ENCODE measurements at regions not wholly inside any gene's neighbourhood (a gene's known extent, or its start where the extent isn't known, plus 50 kb on each side); places are given as distances from the start of the nearest gene placed in this dataset.

GRCh38 chr16:5858180-5858579 is 760.6 kb upstream of the EEF2KMT start:
- BruUV-seq (replicated peaks): no TSS peak
- TF ChIP-seq EZH2 (IDR thresholded peaks at IDR 0.05; ENCODE audit: low read length, unreplicated experiment) (no peak), EZH2phosphoT487 (IDR thresholded peaks at IDR 0.05; ENCODE audit: borderline replicate concordance, low read length) (no peak), CTCF (conservative IDR thresholded peaks at IDR 0.05; ENCODE audit: low read depth, low read length) (no peak)
- Histone ChIP-seq H3K9me2 (replicated peaks; ENCODE audit: low read length) (no peaks in the 10 kb centered on the region), H3K4me2 (ENCODE audit: low read length) (no peak overlapping the region), H3K27ac (ENCODE audit: low read length) (no peak overlapping the region), H2AFZ (ENCODE audit: low read length) (no peak overlapping the region), H4K20me1 (ENCODE audit: low read length) (no peaks in the 10 kb centered on the region), H3K9me3 (ENCODE audit: low read length) (no peaks in the 10 kb centered on the region), H3K36me3 (ENCODE audit: low read depth, low read length) (no peaks in the 10 kb centered on the region), H3K79me2 (ENCODE audit: low read length) (no peaks in the 10 kb centered on the region), H3F3A (ENCODE audit: low read length, unreplicated experiment) (no peaks in the 10 kb centered on the region), H3K27me3 (ENCODE audit: low read length) (no peaks in the 10 kb centered on the region), H3K4me1 (ENCODE audit: insufficient read depth, low read length) (no peaks in the 10 kb centered on the region), H3K9ac (ENCODE audit: low read length) (no peak overlapping the region), H3K4me3 (ENCODE audit: low read length) (no peak overlapping the region)
- DNase-seq (no peak), ATAC-seq (no peak)
- intact Hi-C loops (cut with micrococcal nuclease): no loop called here
- CTCF ChIA-PET: no interaction called here
- POLR2A ChIA-PET (ENCODE audit: unreplicated experiment): no interaction called here

GRCh38 chr16:5854027-5854426 is 756.4 kb upstream of the EEF2KMT start:
- Histone ChIP-seq H2AFZ (ENCODE audit: low read length) (no peak overlapping the region), H3K36me3 (ENCODE audit: low read depth, low read length) (no peaks in the 10 kb centered on the region), H3F3A (ENCODE audit: low read length, unreplicated experiment) (no peaks in the 10 kb centered on the region), H3K4me2 (ENCODE audit: low read length) (no peak overlapping the region), H3K27me3 (ENCODE audit: low read length) (no peaks in the 10 kb centered on the region), H3K79me2 (ENCODE audit: low read length) (no peaks in the 10 kb centered on the region), H3K9me3 (ENCODE audit: low read length) (no peaks in the 10 kb centered on the region), H3K4me3 (ENCODE audit: low read length) (no peak overlapping the region), H4K20me1 (ENCODE audit: low read length) (no peaks in the 10 kb centered on the region), H3K9me2 (replicated peaks; ENCODE audit: low read length) (no peaks in the 10 kb centered on the region), H3K9ac (ENCODE audit: low read length) (no peak overlapping the region), H3K27ac (ENCODE audit: low read length) (no peak overlapping the region), H3K4me1 (ENCODE audit: insufficient read depth, low read length) (no peaks in the 10 kb centered on the region)
- TF ChIP-seq CTCF (conservative IDR thresholded peaks at IDR 0.05; ENCODE audit: low read depth, low read length) (no peak), EZH2phosphoT487 (IDR thresholded peaks at IDR 0.05; ENCODE audit: borderline replicate concordance, low read length) (no peak), EZH2 (IDR thresholded peaks at IDR 0.05; ENCODE audit: low read length, unreplicated experiment) (no peak)
- intact Hi-C loops (cut with micrococcal nuclease): no loop called here
- POLR2A ChIA-PET (ENCODE audit: unreplicated experiment): no interaction called here
- no peak for DNase-seq
- BruUV-seq (replicated peaks): no TSS peak
- CTCF ChIA-PET: no interaction called here
- no peak for ATAC-seq

- Histone ChIP-seq H3F3A (ENCODE audit: low read length, unreplicated experiment) (no peaks in the 10 kb centered on the region), H3K27ac (ENCODE audit: low read length) (no peak overlapping the region), H3K36me3 (ENCODE audit: low read depth, low read length) (no peaks in the 10 kb centered on the region), H3K79me2 (ENCODE audit: low read length) (no peaks in the 10 kb centered on the region), H2AFZ (ENCODE audit: low read length) (no peak overlapping the region), H3K27me3 (ENCODE audit: low read length) (no peaks in the 10 kb centered on the region), H4K20me1 (ENCODE audit: low read length) (no peaks in the 10 kb centered on the region), H3K4me1 (ENCODE audit: insufficient read depth, low read length) (no peaks in the 10 kb centered on the region), H3K9me3 (ENCODE audit: low read length) (no peaks in the 10 kb centered on the region), H3K9ac (ENCODE audit: low read length) (no peak overlapping the region), H3K4me3 (ENCODE audit: low read length) (no peak overlapping the region), H3K9me2 (replicated peaks; ENCODE audit: low read length) (no peaks in the 10 kb centered on the region), H3K4me2 (ENCODE audit: low read length) (no peak overlapping the region)
- TF ChIP-seq EZH2phosphoT487 (IDR thresholded peaks at IDR 0.05; ENCODE audit: borderline replicate concordance, low read length) (no peak), CTCF (conservative IDR thresholded peaks at IDR 0.05; ENCODE audit: low read depth, low read length) (no peak), EZH2 (IDR thresholded peaks at IDR 0.05; ENCODE audit: low read length, unreplicated experiment) (no peak)
- no TSS peak for BruUV-seq (replicated peaks)
- ATAC-seq (no peak), DNase-seq (no peak)
- ChIA-PET CTCF (no interaction called here), POLR2A (ENCODE audit: unreplicated experiment) (no interaction called here)
- intact Hi-C loops (cut with micrococcal nuclease): no loop called here
Observed at GRCh38 chr16:5852151-5852550, 754.6 kb upstream of the EEF2KMT start.
